Activated CD4-positive, alpha-beta T cell treated with anti-CD3 and anti-CD28 coated beads, Interleukin-10, Interleukin-2, amounts not matched to agents 100 ng/mL and 50 ng/mL, durations not matched to agents 16 hours and 8 hours (primary cell): ENCODE measurements at regions not wholly inside any gene's neighbourhood (a gene's known extent, or its start where the extent isn't known, plus 50 kb on each side); places are given as distances from the start of the nearest gene placed in this dataset.
A peak's percentile ranks its signal among the peaks of the same experiment; 100 is the strongest.
"Not testable (repeated sequence)": the region's sequence is repeated elsewhere in the genome, so short reads cannot be mapped to it uniquely, and the experiment has no call there.

Experiments used
- DNase-seq: peaks from one replicate; pipeline ENCODE4 v3.0.0-alpha.2; 2020

- no peak for DNase-seq
Observed at GRCh38 chrX:55813150-55813549, 95.6 kb downstream of the RRAGB start.

GRCh38 chrX:55815546-55815945, 98.0 kb downstream of the RRAGB start:
- no peak for DNase-seq

GRCh38 chrX:55816023-55816422, 98.5 kb downstream of the RRAGB start:
- no peak for DNase-seq

- no peak for DNase-seq
Observed at GRCh38 chrX:55818673-55819375, 101.3 kb downstream of the RRAGB start.

GRCh38 chrX:55839485-55839884, 121.9 kb downstream of the RRAGB start:
- DNase-seq: no peak

GRCh38 chrX:55841962-55842752, 124.6 kb downstream of the RRAGB start:
- DNase-seq: no peak

GRCh38 chrX:55866779-55867178, 149.2 kb downstream of the RRAGB start:
- not testable (repeated sequence) for DNase-seq

GRCh38 chrX:55867181-55867651, 149.7 kb downstream of the RRAGB start:
- DNase-seq: peak; percentile 6

- DNase-seq: no peak
Observed at GRCh38 chrX:55867708-55868107, 150.2 kb downstream of the RRAGB start.

- DNase-seq: no peak
Observed at GRCh38 chrX:55874807-55875206, 157.3 kb downstream of the RRAGB start.

GRCh38 chrX:55883541-55883940, 166.0 kb downstream of the RRAGB start:
- not testable (repeated sequence) for DNase-seq

- peak; percentile 54 for DNase-seq
Observed at GRCh38 chrX:55907968-55908607, 190.5 kb downstream of the RRAGB start.

- DNase-seq: peak; percentile 18
Observed at GRCh38 chrX:55908661-55909212, 191.2 kb downstream of the RRAGB start.

- no peak for DNase-seq
Observed at GRCh38 chrX:55919367-55920221, 202.0 kb downstream of the RRAGB start.

- no peak for DNase-seq
Observed at GRCh38 chrX:55924574-55924973, 207.0 kb downstream of the RRAGB start.

GRCh38 chrX:55928529-55928928, 211.0 kb downstream of the RRAGB start:
- DNase-seq: not testable (repeated sequence)
